H9 (cell line): ENCODE measurements at regions not wholly inside any gene's neighbourhood (a gene's known extent, or its start where the extent isn't known, plus 50 kb on each side); places are given as distances from the start of the nearest gene placed in this dataset.

Experiments used
- DNase-seq: peaks from one replicate; pipeline ENCODE4 v3.0.0-alpha.2; 2017
- H2AFZ ChIP-seq: one replicate; pipeline ENCODE4 v1.6.1; 2013; ENCODE audit warnings: mild to moderate bottlenecking, low read length, control low read depth, moderate library complexity
- H2AK5ac ChIP-seq: 2 replicates; pipeline ENCODE4 v1.6.1; 2013; ENCODE audit warnings: low read length, control low read depth, mixed read lengths; ENCODE audit not compliant: insufficient read length
- H2BK120ac ChIP-seq: one replicate; pipeline ENCODE4 v1.6.1; 2013; ENCODE audit warnings: low read depth, mild to moderate bottlenecking, low read length, control low read depth, inconsistent platforms; ENCODE audit not compliant: poor library complexity, severe bottlenecking
- H2BK12ac ChIP-seq: 2 replicates; pipeline ENCODE4 v1.6.1; 2013; ENCODE audit warnings: low read length, control low read depth, mixed read lengths, low read depth; ENCODE audit not compliant: insufficient read length
- H2BK15ac ChIP-seq: 2 replicates; pipeline ENCODE4 v1.6.1; 2013; ENCODE audit warnings: low read depth, low read length, control low read depth
- H2BK20ac ChIP-seq: one replicate; pipeline ENCODE4 v1.6.1; 2013; ENCODE audit warnings: low read depth, mild to moderate bottlenecking, low read length, control low read depth, inconsistent platforms; ENCODE audit not compliant: poor library complexity, severe bottlenecking
- H2BK5ac ChIP-seq: 2 replicates; pipeline ENCODE4 v1.6.1; 2013; ENCODE audit warnings: low read length, control low read depth, mixed read lengths; ENCODE audit not compliant: insufficient read length
- H3K14ac ChIP-seq: 2 replicates; pipeline ENCODE4 v1.6.1; 2013; ENCODE audit warnings: low read length, control low read depth; ENCODE audit not compliant: insufficient read depth
- H3K18ac ChIP-seq: 2 replicates; pipeline ENCODE4 v1.6.1; 2013; ENCODE audit warnings: low read depth, mild to moderate bottlenecking, mixed read lengths, low read length, control low read depth; ENCODE audit not compliant: insufficient read length
- H3K23ac ChIP-seq: 2 replicates; pipeline ENCODE4 v1.6.1; 2013; ENCODE audit warnings: low read length, control low read depth, mixed read lengths, low read depth; ENCODE audit not compliant: insufficient read length
- H3K23me2 ChIP-seq: 2 replicates; pipeline ENCODE4 v1.6.1; 2013; ENCODE audit warnings: low read depth, mild to moderate bottlenecking, mixed read lengths, low read length, control low read depth; ENCODE audit not compliant: insufficient read length, poor library complexity, severe bottlenecking
- H3K27ac ChIP-seq: 2 replicates; pipeline ENCODE4 v1.5.1; 2013; ENCODE audit warnings: low read length, control low read depth, mixed read lengths, low read depth; ENCODE audit not compliant: insufficient read length
- H3K27me3 ChIP-seq: 2 replicates; pipeline ENCODE4 v1.6.1; 2013; ENCODE audit warnings: low read length, control low read depth, inconsistent platforms; ENCODE audit not compliant: insufficient read depth
- H3K4ac ChIP-seq: 2 replicates; pipeline ENCODE4 v1.6.1; 2013; ENCODE audit warnings: low read depth, mild to moderate bottlenecking, control low read depth, inconsistent platforms, low read length, moderate library complexity
- H3K4me1 ChIP-seq: 2 replicates; pipeline ENCODE4 v1.6.1; 2013; ENCODE audit warnings: low read length, control low read depth, inconsistent platforms; ENCODE audit not compliant: insufficient read depth
- H3K4me2 ChIP-seq: 2 replicates; pipeline ENCODE4 v1.6.1; 2013; ENCODE audit warnings: low read length, control low read depth, mixed read lengths; ENCODE audit not compliant: insufficient read length, insufficient read depth
- H3K56ac ChIP-seq: 2 replicates; pipeline ENCODE4 v1.6.1; 2013; ENCODE audit warnings: low read depth, mild to moderate bottlenecking, mixed read lengths, low read length, control low read depth; ENCODE audit not compliant: insufficient read length
- H3K79me1 ChIP-seq: 2 replicates; pipeline ENCODE4 v1.6.1; 2013; ENCODE audit warnings: low read depth, mild to moderate bottlenecking, moderate library complexity, low read length, control low read depth, inconsistent platforms; ENCODE audit not compliant: insufficient read depth, poor library complexity, severe bottlenecking
- H3K79me2 ChIP-seq: 2 replicates; pipeline ENCODE4 v1.6.1; 2013; ENCODE audit warnings: low read length, control low read depth, inconsistent platforms; ENCODE audit not compliant: insufficient read depth
- H3K9ac ChIP-seq: 2 replicates; pipeline ENCODE4 v1.6.1; 2013; ENCODE audit warnings: low read length, control low read depth, mixed read lengths; ENCODE audit not compliant: insufficient read length; ENCODE audit errors: extremely low read depth
- H3K9me3 ChIP-seq: one replicate; pipeline ENCODE4 v1.6.1; 2013; ENCODE audit warnings: low read depth, low read length, inconsistent platforms; ENCODE audit not compliant: control insufficient read depth
- H3T11ph ChIP-seq: one replicate; pipeline ENCODE4 v1.6.1; 2013; ENCODE audit warnings: mild to moderate bottlenecking, low read length, control low read depth, inconsistent platforms
- H4K20me1 ChIP-seq: one replicate; pipeline ENCODE4 v1.6.1; 2013; ENCODE audit not compliant: control insufficient read depth, insufficient read length, insufficient read depth
- H4K5ac ChIP-seq: 2 replicates; pipeline ENCODE4 v1.6.1; 2013; ENCODE audit warnings: low read depth, mild to moderate bottlenecking, mixed read lengths, low read length, control low read depth; ENCODE audit not compliant: insufficient read length
- H4K8ac ChIP-seq: replicated peaks from 2 replicates; pipeline ENCODE4 v1.6.1; 2013; ENCODE audit warnings: low read length, control low read depth, mixed read lengths, low read depth; ENCODE audit not compliant: insufficient read length
- H4K91ac ChIP-seq: 2 replicates; pipeline ENCODE4 v1.6.1; 2013; ENCODE audit warnings: low read depth, mild to moderate bottlenecking, moderate library complexity, mixed read lengths, low read length, control low read depth; ENCODE audit not compliant: insufficient read length
- H3K27ac Mint-ChIP-seq, 3 experiments: 2 replicates in 2 of 3; 3 replicates in 1 of 3; pipeline ENCODE4 v1.8.0; 2020 to 2021; ENCODE audit warnings: mixed read lengths in 3 of 3, mild to moderate bottlenecking in 1 of 3, moderate library complexity in 1 of 3
- H3K27me3 Mint-ChIP-seq: 2 replicates; pipeline ENCODE4 v1.8.0; 2021; ENCODE audit warnings: low read depth, mild to moderate bottlenecking, moderate library complexity, mixed read lengths
- H3K36me3 Mint-ChIP-seq, 3 experiments: 2 replicates in 2 of 3; 3 replicates in 1 of 3; pipeline ENCODE4 v1.8.0; 2020 to 2021; ENCODE audit warnings: low read depth in 3 of 3, mixed read lengths in 3 of 3; ENCODE audit not compliant: insufficient read depth in 1 of 3
- H3K4me1 Mint-ChIP-seq, 2 experiments: 2 replicates each; pipeline ENCODE4 v1.8.0; 2020; ENCODE audit warnings: mixed read lengths in 2 of 2
- H3K4me3 Mint-ChIP-seq, 2 experiments: 2 replicates in 1 of 2; 3 replicates in 1 of 2; pipeline ENCODE4 v1.8.0; 2020 to 2021; ENCODE audit warnings: mild to moderate bottlenecking in 2 of 2, mixed read lengths in 2 of 2, moderate library complexity in 1 of 2
- H3K9me3 Mint-ChIP-seq, 2 experiments: 2 replicates in 1 of 2; 3 replicates in 1 of 2; pipeline ENCODE4 v1.8.0; 2020; ENCODE audit warnings: mild to moderate bottlenecking in 2 of 2, mixed read lengths in 2 of 2, moderate library complexity in 1 of 2
- WGBS: extraction: QIAGEN DNeasy Blood & Tissue Kit; methylation state at CpG from one replicate; pipeline ENCODE4 v1.1.7; 2013; ENCODE audit warnings: missing lambda C conversion rate, low lambda C conversion rate, mixed read lengths; ENCODE audit not compliant: insufficient read length; ENCODE audit errors: extremely low coverage; 5-methylcytosine and 5-hydroxymethylcytosine counted together
- TF ChIP-seq, protein P1 (sequence below): fragments of 200-600 bp; sonication (generic); conservative IDR thresholded peaks from 3 replicates; pipeline ENCODE4 v1.8.0; 2021; ENCODE audit warnings: antibody characterized with exemption, mild to moderate bottlenecking

DNA sequence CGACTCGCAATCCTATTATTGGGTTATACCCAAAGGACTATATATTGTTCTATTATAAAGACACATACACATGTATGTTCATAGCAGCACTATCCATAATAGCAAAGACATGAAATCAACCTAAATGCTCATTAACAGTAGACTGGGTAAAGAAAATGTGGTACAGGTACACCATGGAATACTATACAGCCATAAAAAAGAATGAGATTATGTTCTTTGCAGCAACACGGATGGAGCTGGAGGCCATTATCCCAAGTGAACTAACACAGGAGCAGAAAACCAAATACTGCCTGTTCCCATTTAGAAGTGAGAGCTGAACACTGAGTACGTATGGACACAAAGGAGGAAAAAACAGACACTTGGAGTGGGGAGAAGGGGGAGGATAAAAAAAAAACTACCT, 536.8 kb upstream of the DPP6 start:
- Histone ChIP-seq H2BK20ac (no peak overlapping the region), H3K9ac (no peak overlapping the region), H3K9me3 (peaks cover 9% of the 10 kb centered on the region), H2BK15ac (no peak overlapping the region), H2AK5ac (no peak overlapping the region), H3K23me2 (no peaks in the 10 kb centered on the region), H4K20me1 (no peaks in the 10 kb centered on the region), H3K27ac (no peak overlapping the region), H3K4ac (no peak overlapping the region), H3K79me2 (no peaks in the 10 kb centered on the region), H3K4me1 (no peaks in the 10 kb centered on the region), H4K8ac (no peak overlapping the region), H3T11ph (no peak overlapping the region), H3K56ac (no peak overlapping the region), H2AFZ (no peak overlapping the region), H3K14ac (no peak overlapping the region), H3K4me2 (no peak overlapping the region), H4K5ac (no peak overlapping the region), H3K23ac (no peak overlapping the region), H3K18ac (no peak overlapping the region), H4K91ac (no peak overlapping the region), H3K27me3 (no peaks in the 10 kb centered on the region), H2BK120ac (no peak overlapping the region), H3K79me1 (no peaks in the 10 kb centered on the region), H2BK5ac (no peak overlapping the region), H2BK12ac (no peak overlapping the region)
- no peaks in the 10 kb centered on the region for H3K4me1 Mint-ChIP-seq
- H3K9me3 Mint-ChIP-seq, result peaks cover 80 to 92% of the 10 kb centered on the region in 2 experiments
- no peak for DNase-seq
- no peaks in the 10 kb centered on the region; the same call in 1 of the 2 replicates for H3K27me3 Mint-ChIP-seq
- H3K36me3 Mint-ChIP-seq, result peaks cover 0 to 28% (median 2%) of the 10 kb centered on the region in 3 experiments; a peak in 4 of 7 replicates
- no peak overlapping the region for H3K27ac Mint-ChIP-seq
- no CpG with 5 or more reads among the region's 4 CpGs for WGBS
- TF ChIP-seq, protein P1, sequence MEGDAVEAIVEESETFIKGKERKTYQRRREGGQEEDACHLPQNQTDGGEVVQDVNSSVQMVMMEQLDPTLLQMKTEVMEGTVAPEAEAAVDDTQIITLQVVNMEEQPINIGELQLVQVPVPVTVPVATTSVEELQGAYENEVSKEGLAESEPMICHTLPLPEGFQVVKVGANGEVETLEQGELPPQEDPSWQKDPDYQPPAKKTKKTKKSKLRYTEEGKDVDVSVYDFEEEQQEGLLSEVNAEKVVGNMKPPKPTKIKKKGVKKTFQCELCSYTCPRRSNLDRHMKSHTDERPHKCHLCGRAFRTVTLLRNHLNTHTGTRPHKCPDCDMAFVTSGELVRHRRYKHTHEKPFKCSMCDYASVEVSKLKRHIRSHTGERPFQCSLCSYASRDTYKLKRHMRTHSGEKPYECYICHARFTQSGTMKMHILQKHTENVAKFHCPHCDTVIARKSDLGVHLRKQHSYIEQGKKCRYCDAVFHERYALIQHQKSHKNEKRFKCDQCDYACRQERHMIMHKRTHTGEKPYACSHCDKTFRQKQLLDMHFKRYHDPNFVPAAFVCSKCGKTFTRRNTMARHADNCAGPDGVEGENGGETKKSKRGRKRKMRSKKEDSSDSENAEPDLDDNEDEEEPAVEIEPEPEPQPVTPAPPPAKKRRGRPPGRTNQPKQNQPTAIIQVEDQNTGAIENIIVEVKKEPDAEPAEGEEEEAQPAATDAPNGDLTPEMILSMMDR, result no peak
- no peak overlapping the region for H3K4me3 Mint-ChIP-seq
